ENCODE measurements at regions not wholly inside any gene's neighbourhood (a gene's known extent, or its start where the extent isn't known, plus 50 kb on each side); places are given as distances from the start of the nearest gene placed in this dataset.

- H2AK5ac ChIP-seq (ENCODE audit: low read depth, low read length): no peak overlapping the region
- no peak overlapping the region for H2BK120ac ChIP-seq (ENCODE audit: low read depth, low read length)
- CTCF ChIA-PET: no interaction called here
- no peak overlapping the region for H2AFZ ChIP-seq (replicated peaks; ENCODE audit: low read length, poor library complexity)
- H2BK20ac ChIP-seq (ENCODE audit: low read depth, low read length): no peak overlapping the region
- no peak overlapping the region for H3K56ac ChIP-seq (ENCODE audit: extremely low read depth, insufficient read depth, low read length)
- no peak overlapping the region for H2AK9ac ChIP-seq (replicated peaks; ENCODE audit: low read depth, low read length, poor library complexity)
- no peak overlapping the region for H3K4ac ChIP-seq (ENCODE audit: low read depth, low read length)
- no peak overlapping the region for H3K18ac ChIP-seq (ENCODE audit: low read depth, low read length)
- no peaks in the 10 kb centered on the region for H3K9me1 ChIP-seq (ENCODE audit: insufficient read depth, low read length)
- H2BK15ac ChIP-seq (ENCODE audit: low read depth, low read length): no peak overlapping the region
- no peak overlapping the region for H3K9ac ChIP-seq (ENCODE audit: low read depth, low read length)
- H3K23ac ChIP-seq (ENCODE audit: low read depth, low read length): no peak overlapping the region
- ATAC-seq (ENCODE audit: low read depth) (no peak), DNase-seq (no peak)
- no peak overlapping the region for H3K4me2 ChIP-seq (ENCODE audit: low read depth, low read length)
- no peaks in the 10 kb centered on the region for H3K27me3 ChIP-seq (ENCODE audit: control insufficient read depth, insufficient read depth, low read length)
- TF ChIP-seq RCOR1 (IDR thresholded peaks at IDR 0.05; ENCODE audit: insufficient replicate concordance, low read length) (no peak), RAD21 (IDR thresholded peaks at IDR 0.05; ENCODE audit: low read length) (no peak), MXI1 (IDR thresholded peaks at IDR 0.05; ENCODE audit: borderline replicate concordance, low read depth, low read length) (no peak), USF2 (IDR thresholded peaks at IDR 0.05; ENCODE audit: low read depth, low read length) (no peak), BHLHE40 (IDR thresholded peaks at IDR 0.05; ENCODE audit: low read depth, low read length) (no peak), MAFK (IDR thresholded peaks at IDR 0.05; ENCODE audit: low read depth, low read length) (no peak), NFE2L2 (IDR thresholded peaks at IDR 0.05; ENCODE audit: low read depth, low read length) (no peak), POLR2A (IDR thresholded peaks at IDR 0.05; ENCODE audit: low read depth, low read length) (no peak), CTCF (conservative IDR thresholded peaks at IDR 0.05; ENCODE audit: low read depth, low read length) (no peak), ELK1 (IDR thresholded peaks at IDR 0.05; ENCODE audit: borderline replicate concordance, low read depth, low read length) (no peak), RFX5 (IDR thresholded peaks at IDR 0.05; ENCODE audit: low read depth, low read length) (no peak), FOS (IDR thresholded peaks at IDR 0.05; ENCODE audit: low read depth, low read length) (no peak), SMC3 (IDR thresholded peaks at IDR 0.05; ENCODE audit: low read depth, low read length) (no peak), MAZ (IDR thresholded peaks at IDR 0.05; ENCODE audit: borderline replicate concordance, low read depth, low read length) (no peak), CEBPB (IDR thresholded peaks at IDR 0.05; ENCODE audit: low read depth, low read length) (no peak), CHD1 (IDR thresholded peaks at IDR 0.05; ENCODE audit: low read depth, low read length) (no peak)
- POLR2A ChIA-PET (ENCODE audit: unreplicated experiment): no interaction called here
- no peak overlapping the region for H2BK5ac ChIP-seq (ENCODE audit: low read depth, low read length, poor library complexity, severe bottlenecking)
- H4K8ac ChIP-seq (ENCODE audit: low read depth in 2 of 2, low read length in 2 of 2): no peak overlapping the region
- WGBS, 2 experiments (ENCODE audit: extremely low coverage in 2 of 2, insufficient read length in 1 of 2): no CpG with 5 or more reads among the region's 2 CpGs
- intact Hi-C loops (cut with micrococcal nuclease): no loop called here
- in situ Hi-C loops (cut with MboI; ENCODE audit: low sequenced_read_pairs): no loop called here
- no peak overlapping the region for H3K27ac ChIP-seq (ENCODE audit: insufficient read depth, low read length)
- H4K91ac ChIP-seq (ENCODE audit: insufficient read depth, low read depth, low read length): no peak overlapping the region
- H3K4me1 ChIP-seq (ENCODE audit: control insufficient read depth, insufficient read depth, low read length): no peaks in the 10 kb centered on the region
- no peaks in the 10 kb centered on the region for H4K20me1 ChIP-seq (ENCODE audit: insufficient read depth, low read length)
- H3K4me3 ChIP-seq (ENCODE audit: insufficient read depth, low read depth, low read length): no peak overlapping the region
- H3K79me1 ChIP-seq (ENCODE audit: low read depth in 1 of 2, low read length in 2 of 2): no peaks in the 10 kb centered on the region
- no TSS peak for BruUV-seq (replicated peaks)
- no peaks in the 10 kb centered on the region for H3K36me3 ChIP-seq (ENCODE audit: control insufficient read depth, insufficient read depth, low read length)
- dilution Hi-C loops (cut with HindIII; ENCODE audit: low sequenced_read_pairs, unreplicated experiment): no loop called here
- H4K5ac ChIP-seq (ENCODE audit: low read depth, low read length): no peak overlapping the region
- H3K14ac ChIP-seq (replicated peaks; ENCODE audit: low read depth, low read length): no peak overlapping the region
- peaks cover 10% of the 10 kb centered on the region for H3K9me3 ChIP-seq (ENCODE audit: control insufficient read depth, insufficient read depth, low read length)
Measured at GRCh38 chr18:27378431-27379095, 193.5 kb upstream of the CHST9 start.
